ENCODE measurements at regions not wholly inside any gene's neighbourhood (a gene's known extent, or its start where the extent isn't known, plus 50 kb on each side); places are given as distances from the start of the nearest gene placed in this dataset.

GRCh38 chr6:16976385-16977183 lies 125.3 kb upstream of the STMND1 start:
- TF ChIP-seq POLR2A (IDR thresholded peaks at IDR 0.05): no peak
- TF ChIP-seq CTCF (IDR thresholded peaks at IDR 0.05): no peak
- TF ChIP-seq POLR2AphosphoS5 (IDR thresholded peaks at IDR 0.05): no peak

All from prostate gland (tissue), 2 donors.